HEK293 (cell line): ENCODE measurements at regions not wholly inside any gene's neighbourhood (a gene's known extent, or its start where the extent isn't known, plus 50 kb on each side); places are given as distances from the start of the nearest gene placed in this dataset.

ENCODE experiments used
- KLF10 ChIP-seq: fragments of 450-650 bp; IDR thresholded peaks from 2 replicates; pipeline ENCODE4 v1.5.1; 2018; ENCODE audit warnings: missing biosample characterization, mild to moderate bottlenecking, missing genetic modification characterization
- KLF9 ChIP-seq: fragments of 450-650 bp; formaldehyde crosslinking; IDR thresholded peaks from 2 replicates; pipeline ENCODE4 v1.5.1; 2016; ENCODE audit warnings: missing biosample characterization, missing genetic modification characterization, low read depth
- ZNF292 ChIP-seq: fragments of 450-650 bp; formaldehyde crosslinking; IDR thresholded peaks from 2 replicates; pipeline ENCODE4 v1.5.1; 2016; ENCODE audit warnings: low read depth, missing biosample characterization, missing genetic modification characterization, borderline replicate concordance
- ZNF830 ChIP-seq: fragments of 450-650 bp; IDR thresholded peaks from 2 replicates; pipeline ENCODE4 v1.5.0; 2018; ENCODE audit warnings: missing biosample characterization, missing genetic modification characterization, low read depth, mild to moderate bottlenecking, moderate library complexity
- TF ChIP-seq, protein P1 (sequence below): fragments of 450-650 bp; formaldehyde crosslinking; IDR thresholded peaks from 2 replicates; pipeline ENCODE4 v1.5.1; 2016; ENCODE audit warnings: missing biosample characterization, missing genetic modification characterization

DNA sequence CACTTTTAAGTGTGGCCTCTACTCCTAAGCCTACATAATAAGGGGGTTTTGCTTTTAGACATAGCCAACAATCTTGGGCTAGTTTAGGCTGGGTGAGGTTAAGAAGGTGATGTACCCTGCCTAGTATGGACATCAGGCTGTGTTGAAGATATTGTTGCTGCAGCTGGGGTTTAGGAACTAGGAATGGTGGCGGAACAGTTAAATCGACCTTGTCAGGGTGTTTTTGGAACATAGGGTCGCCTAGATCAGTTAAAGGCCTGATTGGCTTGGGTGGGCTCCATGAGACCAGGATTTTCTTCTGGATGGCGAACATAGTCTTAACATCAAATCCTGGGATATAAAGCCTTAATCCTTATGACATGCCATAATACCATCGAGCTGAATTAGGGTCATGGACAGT is 156.1 kb downstream of the TRIM27 start:
- TF ChIP-seq, protein P1, sequence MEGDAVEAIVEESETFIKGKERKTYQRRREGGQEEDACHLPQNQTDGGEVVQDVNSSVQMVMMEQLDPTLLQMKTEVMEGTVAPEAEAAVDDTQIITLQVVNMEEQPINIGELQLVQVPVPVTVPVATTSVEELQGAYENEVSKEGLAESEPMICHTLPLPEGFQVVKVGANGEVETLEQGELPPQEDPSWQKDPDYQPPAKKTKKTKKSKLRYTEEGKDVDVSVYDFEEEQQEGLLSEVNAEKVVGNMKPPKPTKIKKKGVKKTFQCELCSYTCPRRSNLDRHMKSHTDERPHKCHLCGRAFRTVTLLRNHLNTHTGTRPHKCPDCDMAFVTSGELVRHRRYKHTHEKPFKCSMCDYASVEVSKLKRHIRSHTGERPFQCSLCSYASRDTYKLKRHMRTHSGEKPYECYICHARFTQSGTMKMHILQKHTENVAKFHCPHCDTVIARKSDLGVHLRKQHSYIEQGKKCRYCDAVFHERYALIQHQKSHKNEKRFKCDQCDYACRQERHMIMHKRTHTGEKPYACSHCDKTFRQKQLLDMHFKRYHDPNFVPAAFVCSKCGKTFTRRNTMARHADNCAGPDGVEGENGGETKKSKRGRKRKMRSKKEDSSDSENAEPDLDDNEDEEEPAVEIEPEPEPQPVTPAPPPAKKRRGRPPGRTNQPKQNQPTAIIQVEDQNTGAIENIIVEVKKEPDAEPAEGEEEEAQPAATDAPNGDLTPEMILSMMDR (tag by site-specific recombination), result no peak
- TF ChIP-seq KLF10 (tag by site-specific recombination), result no peak
- no peak for TF ChIP-seq KLF9 (tag by site-specific recombination)
- no peak for TF ChIP-seq ZNF830 (tag by site-specific recombination)
- TF ChIP-seq ZNF292 (tag by site-specific recombination), result no peak
